ENCODE measurements at regions not wholly inside any gene's neighbourhood (a gene's known extent, or its start where the extent isn't known, plus 50 kb on each side); places are given as distances from the start of the nearest gene placed in this dataset.

DNA sequence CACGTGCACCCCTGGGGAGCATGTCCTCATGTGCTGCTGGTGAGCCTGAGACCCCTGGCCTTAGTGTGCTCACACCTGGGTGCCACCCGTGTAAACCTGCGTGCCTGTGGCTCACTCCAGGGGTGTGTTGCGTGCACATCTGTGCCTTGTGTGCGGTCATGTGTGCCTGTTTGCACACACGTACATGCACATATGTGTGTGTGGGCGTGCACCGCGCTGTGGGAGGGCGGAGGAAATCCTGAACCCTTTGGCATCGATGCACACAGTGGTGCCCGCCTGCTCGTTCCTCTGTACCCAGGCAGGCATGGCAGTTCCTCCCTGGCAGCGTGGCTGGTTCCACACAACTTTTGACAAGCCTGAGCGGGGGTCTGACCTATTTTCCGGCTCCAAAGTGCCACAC lies 1181.9 kb downstream of the BRD1 start:
- TF ChIP-seq, protein P1, sequence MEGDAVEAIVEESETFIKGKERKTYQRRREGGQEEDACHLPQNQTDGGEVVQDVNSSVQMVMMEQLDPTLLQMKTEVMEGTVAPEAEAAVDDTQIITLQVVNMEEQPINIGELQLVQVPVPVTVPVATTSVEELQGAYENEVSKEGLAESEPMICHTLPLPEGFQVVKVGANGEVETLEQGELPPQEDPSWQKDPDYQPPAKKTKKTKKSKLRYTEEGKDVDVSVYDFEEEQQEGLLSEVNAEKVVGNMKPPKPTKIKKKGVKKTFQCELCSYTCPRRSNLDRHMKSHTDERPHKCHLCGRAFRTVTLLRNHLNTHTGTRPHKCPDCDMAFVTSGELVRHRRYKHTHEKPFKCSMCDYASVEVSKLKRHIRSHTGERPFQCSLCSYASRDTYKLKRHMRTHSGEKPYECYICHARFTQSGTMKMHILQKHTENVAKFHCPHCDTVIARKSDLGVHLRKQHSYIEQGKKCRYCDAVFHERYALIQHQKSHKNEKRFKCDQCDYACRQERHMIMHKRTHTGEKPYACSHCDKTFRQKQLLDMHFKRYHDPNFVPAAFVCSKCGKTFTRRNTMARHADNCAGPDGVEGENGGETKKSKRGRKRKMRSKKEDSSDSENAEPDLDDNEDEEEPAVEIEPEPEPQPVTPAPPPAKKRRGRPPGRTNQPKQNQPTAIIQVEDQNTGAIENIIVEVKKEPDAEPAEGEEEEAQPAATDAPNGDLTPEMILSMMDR (IDR thresholded peaks at IDR 0.05; ENCODE audit: low read depth, low read length, poor library complexity, severe bottlenecking) = no peak
- TF ChIP-seq EZH2phosphoT487 (IDR thresholded peaks at IDR 0.05; ENCODE audit: borderline replicate concordance, low read length) = no peak
